IMR-90 (cell line): ENCODE measurements at regions not wholly inside any gene's neighbourhood (a gene's known extent, or its start where the extent isn't known, plus 50 kb on each side); places are given as distances from the start of the nearest gene placed in this dataset.

Experiments used
- BHLHE40 ChIP-seq: fragments of 150-350 bp; IDR thresholded peaks from 2 replicates; pipeline ENCODE4 v1.6.1; 2016; ENCODE audit warnings: mild to moderate bottlenecking, low read depth, low read length
- CEBPB ChIP-seq: IDR thresholded peaks from 2 replicates; pipeline ENCODE4 v1.6.1; 2012; ENCODE audit warnings: low read depth, low read length, improper control_type of control experiment
- MAFK ChIP-seq: IDR thresholded peaks from 2 replicates; pipeline ENCODE4 v1.6.1; 2012; ENCODE audit warnings: low read depth, low read length, improper control_type of control experiment
- MXI1 ChIP-seq: IDR thresholded peaks from 2 replicates; pipeline ENCODE4 v1.6.1; 2012; ENCODE audit warnings: low read depth, mild to moderate bottlenecking, low read length, moderate library complexity, borderline replicate concordance
- POLR2A ChIP-seq: IDR thresholded peaks from 2 replicates; pipeline ENCODE4 v1.6.1; 2012; ENCODE audit warnings: mild to moderate bottlenecking, low read depth, low read length
- RAD21 ChIP-seq: IDR thresholded peaks from 2 replicates; pipeline ENCODE4 v1.6.1; 2012; ENCODE audit warnings: low read length, improper control_type of control experiment
- RCOR1 ChIP-seq: IDR thresholded peaks from 2 replicates; pipeline ENCODE4 v1.6.1; 2012; ENCODE audit warnings: mild to moderate bottlenecking, low read length, improper control_type of control experiment; ENCODE audit not compliant: insufficient replicate concordance
- RFX5 ChIP-seq: IDR thresholded peaks from 2 replicates; pipeline ENCODE4 v1.8.0; 2012; ENCODE audit warnings: low read depth, mild to moderate bottlenecking, low read length, moderate library complexity
- SMC3 ChIP-seq: fragments of 150-350 bp; IDR thresholded peaks from 2 replicates; pipeline ENCODE4 v1.6.1; 2016; ENCODE audit warnings: low read depth, mild to moderate bottlenecking, antibody characterized with exemption, low read length, moderate library complexity
- TF ChIP-seq, protein P1 (sequence below): fragments of 150-350 bp; IDR thresholded peaks from 2 replicates; pipeline ENCODE4 v1.6.1; 2017; ENCODE audit warnings: mild to moderate bottlenecking, antibody characterized with exemption, low read length, low read depth
- TF ChIP-seq, protein P2 (sequence below): conservative IDR thresholded peaks from 2 replicates; pipeline ENCODE4 v1.5.1; 2012; ENCODE audit warnings: mild to moderate bottlenecking, low read depth, low read length, improper control_type of control experiment

DNA sequence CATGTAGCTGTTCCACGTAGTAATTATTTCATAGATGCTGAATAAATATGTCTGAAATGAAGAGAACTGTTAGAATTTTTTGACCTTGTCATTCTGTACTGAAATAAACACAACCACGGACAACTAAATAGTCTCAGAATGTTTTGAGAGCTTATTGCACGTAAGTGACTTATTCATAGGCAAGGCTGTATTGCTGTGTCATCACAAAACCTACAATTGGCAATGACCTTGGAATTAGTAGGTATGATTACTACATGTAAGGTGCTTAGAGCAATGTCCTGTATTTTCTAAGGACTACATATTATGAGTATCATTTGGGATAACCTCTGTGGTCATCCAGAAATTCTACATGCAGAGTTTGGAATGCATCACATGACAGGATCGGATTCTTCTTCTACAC, 237.2 kb upstream of the PUDP start:
- TF ChIP-seq, protein P1, sequence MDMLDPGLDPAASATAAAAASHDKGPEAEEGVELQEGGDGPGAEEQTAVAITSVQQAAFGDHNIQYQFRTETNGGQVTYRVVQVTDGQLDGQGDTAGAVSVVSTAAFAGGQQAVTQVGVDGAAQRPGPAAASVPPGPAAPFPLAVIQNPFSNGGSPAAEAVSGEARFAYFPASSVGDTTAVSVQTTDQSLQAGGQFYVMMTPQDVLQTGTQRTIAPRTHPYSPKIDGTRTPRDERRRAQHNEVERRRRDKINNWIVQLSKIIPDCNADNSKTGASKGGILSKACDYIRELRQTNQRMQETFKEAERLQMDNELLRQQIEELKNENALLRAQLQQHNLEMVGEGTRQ = no peak
- TF ChIP-seq, protein P2, sequence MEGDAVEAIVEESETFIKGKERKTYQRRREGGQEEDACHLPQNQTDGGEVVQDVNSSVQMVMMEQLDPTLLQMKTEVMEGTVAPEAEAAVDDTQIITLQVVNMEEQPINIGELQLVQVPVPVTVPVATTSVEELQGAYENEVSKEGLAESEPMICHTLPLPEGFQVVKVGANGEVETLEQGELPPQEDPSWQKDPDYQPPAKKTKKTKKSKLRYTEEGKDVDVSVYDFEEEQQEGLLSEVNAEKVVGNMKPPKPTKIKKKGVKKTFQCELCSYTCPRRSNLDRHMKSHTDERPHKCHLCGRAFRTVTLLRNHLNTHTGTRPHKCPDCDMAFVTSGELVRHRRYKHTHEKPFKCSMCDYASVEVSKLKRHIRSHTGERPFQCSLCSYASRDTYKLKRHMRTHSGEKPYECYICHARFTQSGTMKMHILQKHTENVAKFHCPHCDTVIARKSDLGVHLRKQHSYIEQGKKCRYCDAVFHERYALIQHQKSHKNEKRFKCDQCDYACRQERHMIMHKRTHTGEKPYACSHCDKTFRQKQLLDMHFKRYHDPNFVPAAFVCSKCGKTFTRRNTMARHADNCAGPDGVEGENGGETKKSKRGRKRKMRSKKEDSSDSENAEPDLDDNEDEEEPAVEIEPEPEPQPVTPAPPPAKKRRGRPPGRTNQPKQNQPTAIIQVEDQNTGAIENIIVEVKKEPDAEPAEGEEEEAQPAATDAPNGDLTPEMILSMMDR = no peak
- TF ChIP-seq POLR2A (no peak), RAD21 (no peak), MXI1 (no peak), CEBPB (no peak), SMC3 (no peak), RFX5 (no peak), MAFK (peak; percentile 74), RCOR1 (no peak), BHLHE40 (no peak)
